Smooth muscle cell (in vitro differentiated cells): ENCODE measurements at regions not wholly inside any gene's neighbourhood (a gene's known extent, or its start where the extent isn't known, plus 50 kb on each side); places are given as distances from the start of the nearest gene placed in this dataset.
"Not testable (repeated sequence)": the region's sequence is repeated elsewhere in the genome, so short reads cannot be mapped to it uniquely, and the experiment has no call there.

ENCODE experiments used
- DNase-seq: peaks from one replicate; lab custom pipeline; 2025; ENCODE audit not compliant: unreplicated experiment; lab: John Stamatoyannopoulos, UW
- H2AFZ ChIP-seq: fragments of 200-600 bp; sonication (generic); 2 replicates; pipeline ENCODE4 v1.6.0; 2016; ENCODE audit warnings: antibody characterized with exemption, low read depth, mild to moderate bottlenecking
- H3F3A ChIP-seq: fragments of 200-600 bp; sonication (generic); 2 replicates; pipeline ENCODE4 v1.6.0; 2017; ENCODE audit warnings: antibody characterized with exemption, low read depth
- H3K27ac ChIP-seq: fragments of 200-600 bp; sonication (generic); 2 replicates; pipeline ENCODE4 v1.5.1; 2016; ENCODE audit warnings: low read depth, mild to moderate bottlenecking
- H3K27me3 ChIP-seq: fragments of 200-600 bp; sonication (generic); 2 replicates; pipeline ENCODE4 v1.6.1; 2016; ENCODE audit warnings: low read depth, mild to moderate bottlenecking
- H3K36me3 ChIP-seq: fragments of 200-600 bp; sonication (generic); 2 replicates; pipeline ENCODE4 v1.5.1; 2016; ENCODE audit warnings: low read depth
- H3K4me1 ChIP-seq: fragments of 200-600 bp; sonication (generic); 2 replicates; pipeline ENCODE4 v1.5.1; 2016; ENCODE audit warnings: low read depth
- H3K4me2 ChIP-seq: fragments of 200-600 bp; sonication (generic); 2 replicates; pipeline ENCODE4 v1.6.0; 2016; ENCODE audit warnings: mild to moderate bottlenecking
- H3K4me3 ChIP-seq: fragments of 200-600 bp; sonication (generic); 2 replicates; pipeline ENCODE4 v1.5.1; 2016; ENCODE audit warnings: mild to moderate bottlenecking
- H3K79me2 ChIP-seq: fragments of 200-600 bp; sonication (generic); 2 replicates; pipeline ENCODE4 v1.6.0; 2016; ENCODE audit warnings: low read depth, mild to moderate bottlenecking
- H3K9ac ChIP-seq: fragments of 200-600 bp; sonication (generic); 2 replicates; pipeline ENCODE4 v1.6.0; 2016; ENCODE audit warnings: low read depth
- H3K9me3 ChIP-seq: fragments of 200-600 bp; sonication (generic); replicated peaks from 2 replicates; pipeline ENCODE4 v1.5.1; 2016; ENCODE audit warnings: low read depth
- H4K20me1 ChIP-seq: fragments of 200-600 bp; sonication (generic); 2 replicates; pipeline ENCODE4 v1.6.0; 2016; ENCODE audit warnings: low read depth
- CTCF ChIP-seq: fragments of 200-600 bp; sonication (generic); IDR thresholded peaks from 2 replicates; pipeline ENCODE4 v1.5.1; 2017; ENCODE audit warnings: borderline replicate concordance, mild to moderate bottlenecking, antibody characterized with exemption; ENCODE audit not compliant: insufficient read depth, poor library complexity, severe bottlenecking
- WGBS: methylation state at CpG from one replicate; pipeline ENCODE4 v1.1.7; 2016; ENCODE audit warnings: low lambda C conversion rate; 5-methylcytosine and 5-hydroxymethylcytosine counted together

GRCh38 chr13:26855071-26855470, 94.5 kb upstream of the GPR12 start:
- no peak for DNase-seq
- TF ChIP-seq CTCF = no peak
- Histone ChIP-seq H3K27me3 (peaks cover 68% of the 10 kb centered on the region), H2AFZ (no peak overlapping the region), H3K79me2 (no peaks in the 10 kb centered on the region), H3K4me1 (no peaks in the 10 kb centered on the region), H3K4me3 (no peak overlapping the region), H3K4me2 (no peak overlapping the region), H3K27ac (no peak overlapping the region), H3F3A (no peaks in the 10 kb centered on the region), H4K20me1 (no peaks in the 10 kb centered on the region), H3K36me3 (no peaks in the 10 kb centered on the region), H3K9me3 (no peaks in the 10 kb centered on the region), H3K9ac (no peak overlapping the region)
- 65% methylated on average over 3 of the region's 3 CpGs for WGBS

GRCh38 chr13:26853323-26853722, 92.7 kb upstream of the GPR12 start:
- no peak for TF ChIP-seq CTCF
- WGBS = 6% methylated on average over 2 of the region's 2 CpGs

GRCh38 chr13:26847281-26847680, 86.7 kb upstream of the GPR12 start:
- WGBS = 82% methylated on average over 1 of the region's 1 CpG
- H2AFZ ChIP-seq = no peak overlapping the region
- no peaks in the 10 kb centered on the region for H3K9me3 ChIP-seq
- no peaks in the 10 kb centered on the region for H3K79me2 ChIP-seq
- H3K9ac ChIP-seq = no peak overlapping the region
- H3K36me3 ChIP-seq = no peaks in the 10 kb centered on the region
- H4K20me1 ChIP-seq = no peaks in the 10 kb centered on the region
- peaks cover 13% of the 10 kb centered on the region for H3K4me1 ChIP-seq
- H3K27me3 ChIP-seq = peaks cover 35% of the 10 kb centered on the region
- no peak overlapping the region for H3K4me3 ChIP-seq
- H3K4me2 ChIP-seq = no peak overlapping the region
- no peak for DNase-seq
- no peak for TF ChIP-seq CTCF
- no peak overlapping the region for H3K27ac ChIP-seq
- H3F3A ChIP-seq = no peaks in the 10 kb centered on the region

More at GRCh38 chr13:26853323-26853722, 92.7 kb upstream of the GPR12 start:
- Histone ChIP-seq H2AFZ (no peak overlapping the region), H3K27ac (peak overlapping the region; percentile 10), H3K9ac (no peak overlapping the region), H3K4me1 (no peaks in the 10 kb centered on the region), H3K79me2 (no peaks in the 10 kb centered on the region), H3K36me3 (no peaks in the 10 kb centered on the region), H3F3A (no peaks in the 10 kb centered on the region), H3K9me3 (no peaks in the 10 kb centered on the region), H3K4me2 (peak overlapping the region; percentile 38), H4K20me1 (no peaks in the 10 kb centered on the region), H3K27me3 (peaks cover 61% of the 10 kb centered on the region), H3K4me3 (no peak overlapping the region)
- DNase-seq = no peak

GRCh38 chr13:26845063-26845462, 84.5 kb upstream of the GPR12 start:
- not testable (repeated sequence) for H2AFZ ChIP-seq

More at GRCh38 chr13:26845063-26845462, 84.5 kb upstream of the GPR12 start:
- Histone ChIP-seq H3K27me3 (peaks cover 46% of the 10 kb centered on the region), H3K4me1 (peaks cover 13% of the 10 kb centered on the region)
- not testable (repeated sequence) for H3K27ac ChIP-seq, H3F3A ChIP-seq, H3K9ac ChIP-seq, DNase-seq, H3K79me2 ChIP-seq, H3K4me2 ChIP-seq, H3K4me3 ChIP-seq, H3K36me3 ChIP-seq, H4K20me1 ChIP-seq, H3K9me3 ChIP-seq
- 91% methylated on average over 7 of the region's 7 CpGs for WGBS
